ENCODE measurements at regions not wholly inside any gene's neighbourhood (a gene's known extent, or its start where the extent isn't known, plus 50 kb on each side); places are given as distances from the start of the nearest gene placed in this dataset.

DNA sequence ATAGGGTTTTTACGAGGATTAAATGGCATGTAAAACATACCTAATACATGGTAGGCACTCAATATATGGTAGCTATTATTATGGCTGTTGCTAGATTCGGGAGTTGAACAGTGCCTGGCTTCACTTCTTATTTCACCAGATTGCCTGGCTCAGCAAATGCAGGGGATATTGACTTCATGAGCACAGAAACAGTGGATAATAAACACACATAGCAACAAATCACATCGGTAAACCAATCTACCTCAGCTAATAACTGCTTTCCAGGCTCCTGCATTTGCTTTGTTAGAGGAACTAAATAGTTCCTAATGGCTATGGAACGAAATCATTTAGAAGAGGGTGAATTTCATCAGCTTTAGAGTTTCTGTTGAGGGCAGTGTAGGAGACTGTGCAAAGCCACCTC is 105.2 kb upstream of the TMCC3 start:
- TF ChIP-seq, protein P1, sequence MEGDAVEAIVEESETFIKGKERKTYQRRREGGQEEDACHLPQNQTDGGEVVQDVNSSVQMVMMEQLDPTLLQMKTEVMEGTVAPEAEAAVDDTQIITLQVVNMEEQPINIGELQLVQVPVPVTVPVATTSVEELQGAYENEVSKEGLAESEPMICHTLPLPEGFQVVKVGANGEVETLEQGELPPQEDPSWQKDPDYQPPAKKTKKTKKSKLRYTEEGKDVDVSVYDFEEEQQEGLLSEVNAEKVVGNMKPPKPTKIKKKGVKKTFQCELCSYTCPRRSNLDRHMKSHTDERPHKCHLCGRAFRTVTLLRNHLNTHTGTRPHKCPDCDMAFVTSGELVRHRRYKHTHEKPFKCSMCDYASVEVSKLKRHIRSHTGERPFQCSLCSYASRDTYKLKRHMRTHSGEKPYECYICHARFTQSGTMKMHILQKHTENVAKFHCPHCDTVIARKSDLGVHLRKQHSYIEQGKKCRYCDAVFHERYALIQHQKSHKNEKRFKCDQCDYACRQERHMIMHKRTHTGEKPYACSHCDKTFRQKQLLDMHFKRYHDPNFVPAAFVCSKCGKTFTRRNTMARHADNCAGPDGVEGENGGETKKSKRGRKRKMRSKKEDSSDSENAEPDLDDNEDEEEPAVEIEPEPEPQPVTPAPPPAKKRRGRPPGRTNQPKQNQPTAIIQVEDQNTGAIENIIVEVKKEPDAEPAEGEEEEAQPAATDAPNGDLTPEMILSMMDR (IDR thresholded peaks at IDR 0.05; ENCODE audit: control extremely low read depth, extremely low read depth) = no peak
- no peak overlapping the region for H3K4me3 ChIP-seq
- H3K9me3 ChIP-seq (ENCODE audit: control insufficient read depth in 4 of 4, insufficient read depth in 3 of 4, low read length in 3 of 4) = no peaks in the 10 kb centered on the region
- no peak overlapping the region for H3K9ac ChIP-seq (ENCODE audit: insufficient read depth in 1 of 2, low read length in 2 of 2)
- H3K27me3 ChIP-seq (ENCODE audit: control insufficient read depth in 3 of 3, insufficient read depth in 3 of 3, low read length in 2 of 3) = no peaks in the 10 kb centered on the region
- no peak for DNase-seq
- no peaks in the 10 kb centered on the region for H3K36me3 ChIP-seq (ENCODE audit: control insufficient read depth in 4 of 4, insufficient read depth in 4 of 4, low read length in 4 of 4)
- WGBS, 2 donors = 92 to 94% methylated on average over 4 of the region's 4 CpGs
- no peak for ATAC-seq (ENCODE audit: insufficient read depth, low FRiP score)
- H3K4me1 ChIP-seq (ENCODE audit: control insufficient read depth in 5 of 5, insufficient read depth in 5 of 5, low read length in 5 of 5) = peaks cover 0 to 7% (median 0%) of the 10 kb centered on the region in 5 donors
- no peak overlapping the region for H3K27ac ChIP-seq (ENCODE audit: low read depth in 1 of 2, low read length in 1 of 2)

DNA sequence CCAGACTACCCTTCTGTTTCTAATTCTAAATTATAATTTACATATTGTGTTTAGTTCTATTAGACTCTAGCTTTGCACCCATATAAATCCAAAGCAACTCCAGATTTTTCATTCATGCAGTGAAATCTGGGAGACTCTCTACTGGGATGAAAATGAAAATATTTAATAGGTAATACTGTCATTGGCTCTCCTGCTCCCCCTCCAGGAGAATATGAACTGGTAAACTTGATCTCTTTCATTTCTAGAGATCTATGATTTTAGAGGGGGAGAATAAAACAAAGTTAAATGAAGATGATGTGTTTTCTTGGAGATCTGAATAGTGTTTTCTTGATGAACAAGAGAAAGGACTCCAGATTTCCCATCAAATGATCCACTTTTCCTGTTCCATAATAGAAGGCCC is 104.3 kb upstream of the TMCC3 start:
- DNase-seq (no peak), ATAC-seq (ENCODE audit: insufficient read depth, low FRiP score) (no peak)
- H3K4me1 ChIP-seq (ENCODE audit: control insufficient read depth in 5 of 5, insufficient read depth in 5 of 5, low read length in 5 of 5) = peaks cover 0 to 8% (median 0%) of the 10 kb centered on the region in 5 donors
- H3K9ac ChIP-seq (ENCODE audit: insufficient read depth in 1 of 2, low read length in 2 of 2) = no peak overlapping the region
- no peaks in the 10 kb centered on the region for H3K9me3 ChIP-seq (ENCODE audit: control insufficient read depth in 4 of 4, insufficient read depth in 3 of 4, low read length in 3 of 4)
- TF ChIP-seq, protein P1 (IDR thresholded peaks at IDR 0.05; ENCODE audit: control extremely low read depth, extremely low read depth) = no peak
- H3K27me3 ChIP-seq (ENCODE audit: control insufficient read depth in 3 of 3, insufficient read depth in 3 of 3, low read length in 2 of 3) = no peaks in the 10 kb centered on the region
- no peak overlapping the region for H3K27ac ChIP-seq (ENCODE audit: low read depth in 1 of 2, low read length in 1 of 2)
- no peaks in the 10 kb centered on the region for H3K36me3 ChIP-seq (ENCODE audit: control insufficient read depth in 4 of 4, insufficient read depth in 4 of 4, low read length in 4 of 4)
- no peak overlapping the region for H3K4me3 ChIP-seq

DNA sequence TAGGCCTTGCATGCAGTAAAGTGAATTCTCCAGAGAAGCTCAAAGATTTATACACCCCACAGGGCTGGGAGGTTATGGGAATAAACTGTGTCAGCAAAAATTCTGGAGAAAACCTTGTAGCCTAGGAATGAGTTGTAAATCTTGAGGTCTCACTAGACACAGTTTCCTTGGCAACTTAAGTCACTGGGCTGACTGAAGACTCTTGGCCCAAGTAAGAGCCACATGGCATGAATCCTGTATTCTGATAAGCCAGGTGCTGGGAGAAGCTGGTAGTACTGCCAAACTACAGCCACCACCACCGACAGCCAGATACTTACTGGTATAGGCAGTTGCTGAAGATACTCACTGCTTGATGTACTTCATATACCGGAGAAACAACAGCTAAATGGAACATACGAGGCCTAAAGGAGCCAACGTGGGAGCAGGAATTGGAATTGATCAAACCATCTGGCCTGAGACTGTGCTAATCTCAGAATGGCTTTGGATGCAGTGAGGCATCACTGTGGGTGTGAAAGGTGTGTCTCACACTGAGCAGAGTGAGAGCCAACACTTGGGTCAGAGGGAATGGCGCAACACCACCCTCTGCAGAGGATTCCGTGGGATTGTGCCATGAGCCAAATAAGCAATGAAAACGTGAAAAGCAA is 102.8 kb upstream of the TMCC3 start:
- Histone ChIP-seq H3K4me3 (no peak overlapping the region), H3K36me3 (ENCODE audit: control insufficient read depth in 4 of 4, insufficient read depth in 4 of 4, low read length in 4 of 4) (no peaks in the 10 kb centered on the region), H3K9ac (ENCODE audit: insufficient read depth in 1 of 2, low read length in 2 of 2) (no peak overlapping the region), H3K27ac (ENCODE audit: low read depth in 1 of 2, low read length in 1 of 2) (no peak overlapping the region), H3K27me3 (ENCODE audit: control insufficient read depth in 3 of 3, insufficient read depth in 3 of 3, low read length in 2 of 3) (no peaks in the 10 kb centered on the region), H3K4me1 (ENCODE audit: control insufficient read depth in 5 of 5, insufficient read depth in 5 of 5, low read length in 5 of 5) (peaks cover 0 to 15% (median 0%) of the 10 kb centered on the region in 5 donors), H3K9me3 (ENCODE audit: control insufficient read depth in 4 of 4, insufficient read depth in 3 of 4, low read length in 3 of 4) (no peaks in the 10 kb centered on the region)
- 80 to 88% methylated on average over 7 of the region's 7 CpGs for WGBS, 2 donors
- ATAC-seq (ENCODE audit: insufficient read depth, low FRiP score) (no peak), DNase-seq (peak in 1 of 3 donors; percentile 47)
- TF ChIP-seq, protein P1 (IDR thresholded peaks at IDR 0.05; ENCODE audit: control extremely low read depth, extremely low read depth) = no peak

DNA sequence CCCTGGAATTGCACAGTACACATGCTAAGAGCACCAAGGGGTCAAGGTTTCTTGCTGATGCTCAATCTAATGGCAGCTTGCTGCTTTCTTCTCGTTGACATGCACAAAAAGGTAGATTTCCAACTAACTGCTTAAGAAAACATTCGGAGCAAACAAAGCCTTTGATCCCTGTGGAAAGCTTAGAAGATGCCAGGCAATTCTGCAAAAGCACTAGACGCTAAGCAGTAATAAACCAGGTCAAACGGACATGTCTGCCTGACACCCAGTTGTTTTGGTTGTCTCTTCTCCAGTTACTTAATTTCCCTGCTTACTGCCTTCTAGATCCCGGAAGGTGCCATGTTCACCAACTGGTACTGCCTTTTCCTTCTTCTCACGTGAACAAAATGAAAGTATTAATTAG is 100.5 kb upstream of the TMCC3 start:
- no peak for ATAC-seq (ENCODE audit: insufficient read depth, low FRiP score)
- WGBS, 2 donors = 75 to 83% methylated on average over 6 of the region's 6 CpGs
- H3K27ac ChIP-seq (ENCODE audit: low read depth in 1 of 2, low read length in 1 of 2) = no peak overlapping the region
- no peaks in the 10 kb centered on the region for H3K9me3 ChIP-seq (ENCODE audit: control insufficient read depth in 4 of 4, insufficient read depth in 3 of 4, low read length in 3 of 4)
- H3K4me1 ChIP-seq (ENCODE audit: control insufficient read depth in 5 of 5, insufficient read depth in 5 of 5, low read length in 5 of 5) = peaks cover 0 to 15% (median 0%) of the 10 kb centered on the region in 5 donors
- no peak overlapping the region for H3K9ac ChIP-seq (ENCODE audit: insufficient read depth in 1 of 2, low read length in 2 of 2)
- no peaks in the 10 kb centered on the region for H3K36me3 ChIP-seq (ENCODE audit: control insufficient read depth in 4 of 4, insufficient read depth in 4 of 4, low read length in 4 of 4)
- DNase-seq = no peak
- TF ChIP-seq, protein P1 (IDR thresholded peaks at IDR 0.05; ENCODE audit: control extremely low read depth, extremely low read depth) = no peak
- no peak overlapping the region for H3K4me3 ChIP-seq
- no peaks in the 10 kb centered on the region for H3K27me3 ChIP-seq (ENCODE audit: control insufficient read depth in 3 of 3, insufficient read depth in 3 of 3, low read length in 2 of 3)

Measured in lung (tissue), 11 donors.